ENCODE measurements at regions not wholly inside any gene's neighbourhood (a gene's known extent, or its start where the extent isn't known, plus 50 kb on each side); places are given as distances from the start of the nearest gene placed in this dataset.

DNA sequence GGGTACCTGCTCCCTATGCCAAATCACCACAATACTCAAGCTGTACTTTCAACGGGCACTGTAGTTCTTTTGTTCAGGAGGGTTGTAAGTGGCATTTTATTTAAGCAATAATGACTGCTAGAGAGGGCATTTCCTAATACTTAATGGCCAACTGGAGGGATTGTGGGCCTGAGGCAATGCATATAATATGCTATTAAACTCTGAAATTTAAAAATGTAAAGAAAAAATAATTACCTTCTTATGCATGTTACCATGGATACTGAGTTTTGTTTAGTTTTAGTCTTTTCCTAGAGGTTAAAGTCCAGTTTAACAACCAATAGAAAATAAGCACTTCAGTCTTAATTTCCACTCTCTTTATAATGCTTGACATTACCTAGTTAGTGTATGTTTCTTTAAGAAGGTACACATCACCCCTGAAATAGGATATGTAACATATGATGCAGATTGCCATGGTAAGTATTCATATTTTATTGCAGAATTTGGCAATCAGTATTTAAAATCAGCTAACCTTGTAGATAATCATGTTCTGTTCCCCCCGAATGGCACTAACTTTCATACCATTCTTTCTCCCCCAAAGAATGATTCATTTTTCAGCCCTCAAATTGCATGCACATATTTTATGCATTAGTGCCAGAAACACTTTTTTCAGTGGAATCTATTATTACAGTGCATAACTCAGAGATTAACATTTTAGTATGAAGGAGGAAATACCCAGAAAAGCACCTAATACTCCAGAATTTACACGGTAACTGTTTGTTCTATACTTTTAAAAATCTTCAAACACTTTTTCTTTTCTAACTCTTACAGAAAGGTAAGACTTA lies 90.3 kb upstream of the ZNF438 start:
- no peak for TF ChIP-seq CTCF (IDR thresholded peaks at IDR 0.05)
- DNase-seq (ENCODE audit: low spot score): no peak
- Histone ChIP-seq H3K4me3 (peak overlapping the region; percentile 38), H3K27ac (peak overlapping the region; percentile 80 to 83), H3K4me1 (ENCODE audit: control insufficient read depth in 1 of 2, low read depth in 2 of 2) (peaks cover 21 to 46% of the 10 kb centered on the region in 2 donors), H3K36me3 (no peaks in the 10 kb centered on the region), H3K27me3 (replicated peaks; ENCODE audit: insufficient read depth) (no peaks in the 10 kb centered on the region), H3K9me3 (no peaks in the 10 kb centered on the region)
- no peak for ATAC-seq (ENCODE audit: insufficient number of reproducible peaks, low FRiP score, low read depth)

GRCh38 chr10:31123946-31124345 lies 92.3 kb upstream of the ZNF438 start:
- Histone ChIP-seq H3K9me3 (no peaks in the 10 kb centered on the region), H3K27ac (no peak overlapping the region), H3K4me1 (ENCODE audit: control insufficient read depth in 1 of 2, low read depth in 2 of 2) (peaks cover 13 to 45% of the 10 kb centered on the region in 2 donors), H3K4me3 (no peak overlapping the region), H3K36me3 (no peaks in the 10 kb centered on the region), H3K27me3 (replicated peaks; ENCODE audit: insufficient read depth) (no peaks in the 10 kb centered on the region)
- no peak for TF ChIP-seq CTCF (IDR thresholded peaks at IDR 0.05)
- ATAC-seq (ENCODE audit: insufficient number of reproducible peaks, low FRiP score, low read depth) (no peak), DNase-seq (ENCODE audit: low spot score) (no peak)

DNA sequence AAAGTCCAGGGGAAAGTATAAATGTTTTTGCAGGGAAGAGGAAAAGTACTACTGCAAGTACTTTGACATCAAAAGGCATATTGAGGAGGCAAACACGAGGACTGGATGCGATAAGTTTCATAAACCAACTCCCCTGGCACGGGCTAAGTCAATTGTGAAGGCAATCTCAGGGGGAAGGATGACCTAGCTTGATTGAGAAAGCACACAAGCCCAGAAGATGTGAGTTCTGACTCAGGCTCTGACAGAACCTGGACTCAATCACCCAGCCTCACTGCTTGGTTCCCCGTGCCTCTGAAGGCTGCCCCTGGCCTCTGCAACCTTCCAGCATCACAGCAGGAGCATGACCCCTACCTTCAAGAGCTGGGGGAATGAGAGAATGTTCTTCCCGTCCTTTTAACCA lies 93.2 kb upstream of the ZNF438 start:
- Histone ChIP-seq H3K4me1 (ENCODE audit: control insufficient read depth in 1 of 2, low read depth in 2 of 2) (peaks cover 10 to 45% of the 10 kb centered on the region in 2 donors), H3K9me3 (no peaks in the 10 kb centered on the region), H3K36me3 (no peaks in the 10 kb centered on the region), H3K27ac (no peak overlapping the region), H3K4me3 (no peak overlapping the region), H3K27me3 (replicated peaks; ENCODE audit: insufficient read depth) (no peaks in the 10 kb centered on the region)
- DNase-seq (ENCODE audit: low spot score) (no peak), ATAC-seq (ENCODE audit: insufficient number of reproducible peaks, low FRiP score, low read depth) (no peak)
- TF ChIP-seq CTCF (IDR thresholded peaks at IDR 0.05): no peak

DNA sequence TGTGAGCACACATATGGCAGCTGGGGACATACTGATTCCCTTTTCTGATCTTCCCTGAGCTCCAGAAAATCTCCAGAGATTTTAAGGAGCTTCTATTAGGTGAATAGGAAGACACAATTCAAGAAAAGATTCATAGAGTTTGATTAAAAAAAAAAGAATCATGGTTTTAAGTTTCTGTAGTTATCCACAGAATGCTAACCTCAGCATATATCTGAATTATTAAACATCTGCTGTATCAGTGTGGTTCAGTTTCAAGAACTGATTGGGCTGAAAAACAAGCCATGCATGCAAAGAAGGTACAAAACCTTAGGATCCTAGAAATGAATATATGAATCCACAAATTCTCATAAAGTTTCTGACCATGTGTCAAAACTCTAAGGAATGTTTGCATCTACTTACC lies 94.1 kb upstream of the ZNF438 start:
- Histone ChIP-seq H3K4me1 (ENCODE audit: control insufficient read depth in 1 of 2, low read depth in 2 of 2) (peaks cover 6 to 43% of the 10 kb centered on the region in 2 donors), H3K4me3 (no peak overlapping the region), H3K36me3 (no peaks in the 10 kb centered on the region), H3K27ac (no peak overlapping the region), H3K9me3 (no peaks in the 10 kb centered on the region), H3K27me3 (replicated peaks; ENCODE audit: insufficient read depth) (no peaks in the 10 kb centered on the region)
- TF ChIP-seq CTCF (IDR thresholded peaks at IDR 0.05): no peak
- DNase-seq (ENCODE audit: low spot score) (no peak), ATAC-seq (ENCODE audit: insufficient number of reproducible peaks, low FRiP score, low read depth) (no peak)

DNA sequence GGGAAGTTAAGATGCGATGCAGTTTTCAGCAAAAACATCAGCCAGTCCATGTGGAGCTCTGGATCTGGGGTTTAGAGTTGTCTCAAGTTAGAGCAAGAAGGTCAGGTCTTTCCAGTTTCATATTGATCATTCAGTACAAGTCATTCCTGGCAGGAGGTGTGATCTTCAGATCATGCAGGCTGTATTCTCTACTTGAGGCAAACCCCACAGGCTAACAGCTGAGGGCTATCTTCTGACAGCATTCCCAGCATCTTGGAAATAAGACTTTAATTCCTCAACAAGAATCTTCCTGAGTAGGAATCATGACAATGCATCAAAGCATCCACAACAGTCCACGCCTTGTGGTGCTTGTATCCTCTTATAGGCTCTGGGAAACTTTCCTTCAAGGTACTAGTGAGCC lies 94.9 kb upstream of the ZNF438 start:
- Histone ChIP-seq H3K27me3 (replicated peaks; ENCODE audit: insufficient read depth) (no peaks in the 10 kb centered on the region), H3K27ac (no peak overlapping the region), H3K36me3 (no peaks in the 10 kb centered on the region), H3K4me1 (ENCODE audit: control insufficient read depth in 1 of 2, low read depth in 2 of 2) (peaks cover 4 to 35% of the 10 kb centered on the region in 2 donors), H3K9me3 (no peaks in the 10 kb centered on the region), H3K4me3 (no peak overlapping the region)
- ATAC-seq (ENCODE audit: insufficient number of reproducible peaks, low FRiP score, low read depth) (no peak), DNase-seq (ENCODE audit: low spot score) (no peak)
- TF ChIP-seq CTCF (IDR thresholded peaks at IDR 0.05): no peak

Data from thoracic aorta (tissue), 2 donors.